AG09319 (cell line): ENCODE measurements at regions not wholly inside any gene's neighbourhood (a gene's known extent, or its start where the extent isn't known, plus 50 kb on each side); places are given as distances from the start of the nearest gene placed in this dataset.

ENCODE experiments used
- DNase-seq: peaks from one replicate; pipeline ENCODE4 v3.0.0-alpha.2; 2010; ENCODE audit warnings: low read depth; ENCODE audit errors: extremely low read depth
- TF ChIP-seq, protein P1 (sequence below): IDR thresholded peaks from 2 replicates; pipeline ENCODE4 v1.5.1; 2011; ENCODE audit warnings: low read depth, mild to moderate bottlenecking, inconsistent platforms, low read length, moderate library complexity

DNA sequence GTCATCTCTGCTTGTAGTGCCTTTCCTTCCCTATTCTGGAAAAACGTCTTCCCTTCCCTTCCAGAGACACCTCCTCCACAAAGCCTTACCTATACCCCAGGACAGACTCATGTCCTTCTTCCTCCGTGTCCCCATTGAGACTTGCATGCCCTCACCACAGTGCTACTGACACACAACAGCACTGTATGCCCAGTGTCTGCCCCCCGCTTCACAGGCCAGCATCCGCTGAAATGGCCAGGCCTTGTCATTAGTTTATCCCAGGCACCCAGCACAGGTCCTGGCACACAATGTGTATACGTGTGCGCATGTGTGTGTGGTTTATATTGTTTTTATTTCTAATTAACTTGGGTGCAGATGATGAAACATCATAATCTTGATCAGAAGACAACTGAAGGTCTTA, 130.1 kb upstream of the CCL2 start:
- TF ChIP-seq, protein P1, sequence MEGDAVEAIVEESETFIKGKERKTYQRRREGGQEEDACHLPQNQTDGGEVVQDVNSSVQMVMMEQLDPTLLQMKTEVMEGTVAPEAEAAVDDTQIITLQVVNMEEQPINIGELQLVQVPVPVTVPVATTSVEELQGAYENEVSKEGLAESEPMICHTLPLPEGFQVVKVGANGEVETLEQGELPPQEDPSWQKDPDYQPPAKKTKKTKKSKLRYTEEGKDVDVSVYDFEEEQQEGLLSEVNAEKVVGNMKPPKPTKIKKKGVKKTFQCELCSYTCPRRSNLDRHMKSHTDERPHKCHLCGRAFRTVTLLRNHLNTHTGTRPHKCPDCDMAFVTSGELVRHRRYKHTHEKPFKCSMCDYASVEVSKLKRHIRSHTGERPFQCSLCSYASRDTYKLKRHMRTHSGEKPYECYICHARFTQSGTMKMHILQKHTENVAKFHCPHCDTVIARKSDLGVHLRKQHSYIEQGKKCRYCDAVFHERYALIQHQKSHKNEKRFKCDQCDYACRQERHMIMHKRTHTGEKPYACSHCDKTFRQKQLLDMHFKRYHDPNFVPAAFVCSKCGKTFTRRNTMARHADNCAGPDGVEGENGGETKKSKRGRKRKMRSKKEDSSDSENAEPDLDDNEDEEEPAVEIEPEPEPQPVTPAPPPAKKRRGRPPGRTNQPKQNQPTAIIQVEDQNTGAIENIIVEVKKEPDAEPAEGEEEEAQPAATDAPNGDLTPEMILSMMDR, result no peak
- DNase-seq, result no peak

DNA sequence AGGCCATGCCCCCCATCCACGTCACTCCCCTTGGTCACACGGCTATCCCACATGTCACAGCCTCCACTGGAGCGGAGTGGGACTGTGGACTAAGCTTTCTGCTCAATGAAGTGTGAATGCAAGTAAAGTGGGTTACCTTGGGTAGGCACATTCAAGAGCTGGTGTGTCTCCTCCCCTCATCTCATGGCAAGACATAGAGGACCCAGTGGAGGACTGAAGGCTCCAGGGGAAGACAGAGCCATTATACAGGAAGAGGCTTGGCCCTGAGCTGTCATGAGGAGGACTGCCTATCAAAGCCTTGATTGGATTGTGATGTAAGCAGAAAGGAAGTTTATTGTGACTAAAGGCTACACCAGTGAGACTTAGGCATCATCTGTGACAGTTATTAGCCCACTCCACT, 129.2 kb upstream of the CCL2 start:
- TF ChIP-seq, protein P1, result no peak
- DNase-seq, result no peak

DNA sequence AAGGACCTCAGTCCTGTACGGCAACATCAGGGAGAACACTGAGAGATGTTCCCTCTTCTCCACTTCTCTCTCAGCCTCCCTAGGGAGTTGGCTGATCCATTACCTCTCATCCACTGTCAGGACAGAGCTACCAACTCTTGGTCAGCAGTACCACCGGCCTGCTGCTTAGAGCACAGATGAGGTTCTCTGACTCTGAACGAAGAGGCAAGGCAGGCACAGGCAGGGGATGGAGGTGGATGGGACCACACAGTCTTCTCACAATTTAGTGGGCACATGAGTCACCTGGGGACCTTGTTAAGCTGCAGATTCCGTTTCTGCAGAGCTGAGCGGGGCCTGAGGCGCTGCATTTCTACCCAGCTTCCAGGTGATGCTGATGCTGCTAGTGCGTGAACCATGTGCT, 128.6 kb upstream of the CCL2 start:
- TF ChIP-seq, protein P1, result no peak
- no peak for DNase-seq

DNA sequence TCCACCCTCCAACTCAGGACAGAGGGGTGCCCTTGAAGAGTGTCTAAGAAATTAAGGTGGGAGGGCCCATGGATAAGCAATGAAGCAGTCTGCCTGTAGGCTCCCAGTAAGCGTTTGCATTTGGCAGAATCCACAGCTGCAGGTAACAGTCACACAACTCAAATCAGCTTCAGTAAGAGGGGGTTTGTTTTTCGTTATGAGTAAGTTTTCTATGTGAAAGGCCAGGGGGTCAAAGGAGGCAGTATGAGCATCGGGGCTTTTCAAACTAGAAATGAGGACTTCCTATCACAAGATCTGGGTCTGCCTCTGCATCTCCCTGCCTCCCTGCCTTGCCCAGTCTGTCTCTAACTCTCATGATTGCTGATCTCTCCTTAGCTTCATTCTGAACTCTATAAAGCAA, 128.1 kb upstream of the CCL2 start:
- no peak for DNase-seq
- TF ChIP-seq, protein P1, result no peak

DNA sequence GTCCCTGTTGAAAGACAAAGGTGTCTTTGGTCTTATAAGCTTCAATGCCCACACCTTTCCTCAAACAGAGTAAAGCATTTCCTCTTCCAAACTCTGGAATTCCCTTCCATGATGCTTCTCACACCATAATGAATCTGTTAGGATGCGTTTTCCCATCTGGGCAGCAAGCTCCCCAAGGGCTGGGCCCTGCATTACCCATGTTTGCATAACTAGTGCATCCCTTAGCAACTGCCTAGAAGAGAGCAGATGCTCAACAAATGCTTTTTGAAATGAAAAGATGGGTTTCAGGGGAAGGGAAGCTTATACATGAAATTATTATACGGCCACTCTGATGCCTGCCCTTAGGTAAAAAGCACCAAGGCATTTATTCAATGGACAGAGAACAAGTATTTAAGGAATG, 124.5 kb upstream of the CCL2 start:
- no peak for DNase-seq
- TF ChIP-seq, protein P1, result no peak

DNA sequence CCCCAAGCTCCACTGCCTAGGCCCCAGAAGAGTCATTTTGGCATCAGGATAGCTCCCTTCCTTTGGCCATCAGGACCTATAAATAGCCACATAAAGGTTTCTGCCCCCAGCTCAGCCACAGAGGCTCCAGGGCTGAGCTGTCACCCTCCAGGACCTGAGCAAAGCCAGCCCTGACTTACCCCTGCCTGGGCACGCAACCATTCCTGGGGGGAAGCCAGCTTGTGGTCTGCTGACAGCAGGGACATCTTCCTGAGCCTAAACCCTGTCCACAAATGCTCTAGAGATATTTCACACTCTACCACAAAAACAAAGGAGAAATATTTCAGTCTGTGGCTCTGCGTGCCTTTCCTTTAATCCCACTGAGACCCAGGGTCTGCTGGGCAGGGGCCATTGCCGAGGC, 123.7 kb upstream of the CCL2 start:
- no peak for DNase-seq
- TF ChIP-seq, protein P1, result no peak

DNA sequence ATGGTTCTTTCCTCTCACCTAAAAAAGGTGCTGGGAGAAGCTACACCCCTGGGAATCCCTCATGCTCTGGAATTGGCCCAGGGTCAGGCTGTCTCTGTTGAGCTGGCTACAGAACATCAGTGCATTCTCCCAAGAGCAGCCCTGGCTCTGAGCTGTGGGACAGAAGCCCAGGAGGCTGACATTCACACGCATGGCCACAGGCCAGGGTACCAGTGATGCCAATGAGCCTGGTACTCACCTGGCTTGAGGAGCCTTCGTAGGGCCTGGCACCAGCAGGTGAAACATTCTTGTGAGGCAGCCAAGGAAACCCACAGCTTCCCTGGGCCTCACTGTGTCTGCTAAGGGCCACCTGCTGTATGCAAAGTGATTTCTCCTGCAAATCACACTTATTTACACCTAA, 121.7 kb upstream of the CCL2 start:
- TF ChIP-seq, protein P1, result no peak
- no peak for DNase-seq
